Prostate gland (tissue), 2 donors: ENCODE measurements at regions not wholly inside any gene's neighbourhood (a gene's known extent, or its start where the extent isn't known, plus 50 kb on each side); places are given as distances from the start of the nearest gene placed in this dataset.

Experiments used
- DNase-seq: peaks from one replicate; pipeline ENCODE4 v3.0.0-alpha.2; 2019; ENCODE audit warnings: low spot score
- H3K27ac ChIP-seq, 2 donors: fragments of 200-600 bp; sonication (generic); 2 replicates each; pipeline ENCODE4 v1.5.1; 2017 to 2019
- H3K27me3 ChIP-seq: fragments of 200-600 bp; sonication (generic); replicated peaks from 2 replicates; pipeline ENCODE4 v1.5.1; 2019; ENCODE audit not compliant: insufficient read depth
- H3K36me3 ChIP-seq, 2 donors: fragments of 200-600 bp; sonication (generic); 1 replicate in 1 of 2; 2 replicates in 1 of 2; pipeline versions ENCODE4 v1.5.1 to v1.8.1; 2017 to 2019
- H3K4me1 ChIP-seq: fragments of 200-600 bp; sonication (generic); replicated peaks from 2 replicates; pipeline ENCODE4 v1.5.1; 2019
- H3K4me3 ChIP-seq, 2 donors: fragments of 200-600 bp; sonication (generic); 2 replicates each; pipeline ENCODE4 v1.5.1; 2017 to 2019
- H3K9me3 ChIP-seq: fragments of 200-600 bp; sonication (generic); 2 replicates; pipeline ENCODE4 v1.5.1; 2017
- CTCF ChIP-seq, 4 experiments: fragments of 200-600 bp in 2 of 4; fragments of 450-650 bp in 2 of 4; sonication (generic) in 2 of 4; IDR thresholded peaks; 1 replicate in 3 of 4; 2 replicates in 1 of 4; pipeline ENCODE4 v1.5.1; 2016 to 2019; ENCODE audit warnings: antibody characterized with exemption in 4 of 4, mild to moderate bottlenecking in 2 of 4, moderate library complexity in 2 of 4
- POLR2A ChIP-seq: fragments of 450-650 bp; IDR thresholded peaks from one replicate; pipeline ENCODE4 v1.6.1; 2016; ENCODE audit warnings: antibody characterized with exemption, mild to moderate bottlenecking
- POLR2AphosphoS5 ChIP-seq: sonication (generic); formaldehyde crosslinking; IDR thresholded peaks from one replicate; pipeline ENCODE4 v1.6.1; 2017; ENCODE audit warnings: antibody characterized with exemption
- WGBS: methylation state at CpG from one replicate; pipeline ENCODE4 v1.1.5; 2018; 5-methylcytosine and 5-hydroxymethylcytosine counted together
- intact Hi-C: fragments of 100-400 bp; cut with DNase I; formaldehyde crosslinking; loops from one replicate; pipeline ENCODE4 v1.14.2; 2022

GRCh38 chr3:187873843-187874242 lies 128.6 kb upstream of the BCL6 start:
- H3K9me3 ChIP-seq = no peaks in the 10 kb centered on the region
- H3K36me3 ChIP-seq = no peaks in the 10 kb centered on the region
- intact Hi-C loops = no loop called here
- H3K27me3 ChIP-seq = no peaks in the 10 kb centered on the region
- TF ChIP-seq POLR2AphosphoS5 = no peak
- H3K4me1 ChIP-seq = no peaks in the 10 kb centered on the region
- no peak overlapping the region for H3K27ac ChIP-seq
- no peak for DNase-seq
- H3K4me3 ChIP-seq = no peak overlapping the region
- WGBS = 94% methylated on average over 1 of the region's 1 CpG

- H3K27me3 ChIP-seq = no peaks in the 10 kb centered on the region
- no peak for TF ChIP-seq POLR2A
- TF ChIP-seq CTCF (IDR thresholded peaks at IDR 0.05) = no peak
- no peak overlapping the region for H3K4me3 ChIP-seq
- intact Hi-C loops = no loop called here
- H3K27ac ChIP-seq = no peak overlapping the region
- DNase-seq = no peak
- no peaks in the 10 kb centered on the region for H3K9me3 ChIP-seq
- 90% methylated on average over 4 of the region's 4 CpGs for WGBS
- no peaks in the 10 kb centered on the region for H3K4me1 ChIP-seq
- no peaks in the 10 kb centered on the region for H3K36me3 ChIP-seq
Measured at GRCh38 chr3:187875863-187876262, 130.6 kb upstream of the BCL6 start.

- H3K4me1 ChIP-seq = no peaks in the 10 kb centered on the region
- H3K9me3 ChIP-seq = no peaks in the 10 kb centered on the region
- DNase-seq = no peak
- WGBS = 81% methylated on average over 4 of the region's 4 CpGs
- H3K36me3 ChIP-seq = no peaks in the 10 kb centered on the region
- intact Hi-C loops = no loop called here
- H3K27me3 ChIP-seq = no peaks in the 10 kb centered on the region
- no peak for TF ChIP-seq POLR2A
- no peak for TF ChIP-seq CTCF (IDR thresholded peaks at IDR 0.05)
- no peak for TF ChIP-seq POLR2AphosphoS5
- H3K27ac ChIP-seq = no peak overlapping the region
- H3K4me3 ChIP-seq = no peak overlapping the region
Measured at GRCh38 chr3:187878772-187879518, 133.7 kb upstream of the BCL6 start.

GRCh38 chr3:187880441-187880840 lies 135.2 kb upstream of the BCL6 start:
- TF ChIP-seq POLR2AphosphoS5 (no peak), POLR2A (no peak), CTCF (IDR thresholded peaks at IDR 0.05) (no peak)
- H3K4me3 ChIP-seq = no peak overlapping the region
- no peaks in the 10 kb centered on the region for H3K36me3 ChIP-seq
- H3K27me3 ChIP-seq = no peaks in the 10 kb centered on the region
- DNase-seq = no peak
- H3K9me3 ChIP-seq = no peaks in the 10 kb centered on the region
- H3K4me1 ChIP-seq = no peaks in the 10 kb centered on the region
- intact Hi-C loops = no loop called here
- H3K27ac ChIP-seq = no peak overlapping the region
- WGBS = 100% methylated on average over 1 of the region's 1 CpG

- 89% methylated on average over 1 of the region's 1 CpG for WGBS
- no peak for TF ChIP-seq POLR2AphosphoS5
- TF ChIP-seq POLR2A = no peak
- TF ChIP-seq CTCF (IDR thresholded peaks at IDR 0.05) = no peak
- DNase-seq = no peak
- Histone ChIP-seq H3K4me1 (no peaks in the 10 kb centered on the region), H3K36me3 (no peaks in the 10 kb centered on the region), H3K27ac (no peak overlapping the region), H3K9me3 (no peaks in the 10 kb centered on the region), H3K4me3 (no peak overlapping the region), H3K27me3 (no peaks in the 10 kb centered on the region)
- intact Hi-C loops = no loop called here
Measured at GRCh38 chr3:187880851-187881250, 135.6 kb upstream of the BCL6 start.
